ENCODE measurements at regions not wholly inside any gene's neighbourhood (a gene's known extent, or its start where the extent isn't known, plus 50 kb on each side); places are given as distances from the start of the nearest gene placed in this dataset.

GRCh38 chr7:387132-388022 lies 97.4 kb downstream of the FOXL3 start:
- no peak for DNase-seq

- no peak for DNase-seq
These were observed 98.3 kb downstream of the FOXL3 start for GRCh38 chr7:388023-388960.

- DNase-seq = no peak
These were observed 99.2 kb downstream of the FOXL3 start for GRCh38 chr7:388961-389701.

GRCh38 chr7:389911-390601 lies 100.1 kb downstream of the FOXL3 start:
- DNase-seq = no peak

- DNase-seq = no peak
These were observed 100.9 kb downstream of the FOXL3 start for GRCh38 chr7:390761-391410.

- no peak for DNase-seq
These were observed 101.5 kb downstream of the FOXL3 start for GRCh38 chr7:391411-391951.

GRCh38 chr7:391961-392524 lies 102.1 kb downstream of the FOXL3 start:
- DNase-seq = no peak

GRCh38 chr7:392822-393221 lies 102.9 kb downstream of the FOXL3 start:
- DNase-seq = no peak

- no peak for DNase-seq
These were observed 105.7 kb downstream of the FOXL3 start for GRCh38 chr7:395643-396042.

- no peak for DNase-seq
These were observed 108.9 kb downstream of the FOXL3 start for GRCh38 chr7:398888-399287.

- no peak for DNase-seq
These were observed 111.0 kb downstream of the FOXL3 start for GRCh38 chr7:400901-401485.

- no peak for DNase-seq
These were observed 111.5 kb downstream of the FOXL3 start for GRCh38 chr7:401495-401894.

- no peak for DNase-seq
These were observed 114.7 kb downstream of the PDGFA start for GRCh38 chr7:404812-405488.

- DNase-seq = no peak
These were observed 114.0 kb downstream of the PDGFA start for GRCh38 chr7:405489-406211.

- DNase-seq = no peak
These were observed 111.7 kb downstream of the PDGFA start for GRCh38 chr7:407721-408539.

GRCh38 chr7:408751-409311 lies 110.8 kb downstream of the PDGFA start:
- DNase-seq = no peak

GRCh38 chr7:409339-410281 lies 110.0 kb downstream of the PDGFA start:
- no peak for DNase-seq

Data from activated CD4-positive, alpha-beta T cell treated with anti-CD3 and anti-CD28 coated beads, Interleukin-2, amount 50 U/mL, for 16 hours (primary cell).